Smooth muscle cell (in vitro differentiated cells): ENCODE measurements at regions not wholly inside any gene's neighbourhood (a gene's known extent, or its start where the extent isn't known, plus 50 kb on each side); places are given as distances from the start of the nearest gene placed in this dataset.

ENCODE experiments used
- DNase-seq: peaks from one replicate; lab custom pipeline; 2025; ENCODE audit not compliant: unreplicated experiment; lab: John Stamatoyannopoulos, UW
- H2AFZ ChIP-seq: fragments of 200-600 bp; sonication (generic); 2 replicates; pipeline ENCODE4 v1.6.0; 2016; ENCODE audit warnings: antibody characterized with exemption, low read depth, mild to moderate bottlenecking
- H3F3A ChIP-seq: fragments of 200-600 bp; sonication (generic); 2 replicates; pipeline ENCODE4 v1.6.0; 2017; ENCODE audit warnings: antibody characterized with exemption, low read depth
- H3K27ac ChIP-seq: fragments of 200-600 bp; sonication (generic); 2 replicates; pipeline ENCODE4 v1.5.1; 2016; ENCODE audit warnings: low read depth, mild to moderate bottlenecking
- H3K27me3 ChIP-seq: fragments of 200-600 bp; sonication (generic); 2 replicates; pipeline ENCODE4 v1.6.1; 2016; ENCODE audit warnings: low read depth, mild to moderate bottlenecking
- H3K36me3 ChIP-seq: fragments of 200-600 bp; sonication (generic); 2 replicates; pipeline ENCODE4 v1.5.1; 2016; ENCODE audit warnings: low read depth
- H3K4me1 ChIP-seq: fragments of 200-600 bp; sonication (generic); 2 replicates; pipeline ENCODE4 v1.5.1; 2016; ENCODE audit warnings: low read depth
- H3K4me2 ChIP-seq: fragments of 200-600 bp; sonication (generic); 2 replicates; pipeline ENCODE4 v1.6.0; 2016; ENCODE audit warnings: mild to moderate bottlenecking
- H3K4me3 ChIP-seq: fragments of 200-600 bp; sonication (generic); 2 replicates; pipeline ENCODE4 v1.5.1; 2016; ENCODE audit warnings: mild to moderate bottlenecking
- H3K79me2 ChIP-seq: fragments of 200-600 bp; sonication (generic); 2 replicates; pipeline ENCODE4 v1.6.0; 2016; ENCODE audit warnings: low read depth, mild to moderate bottlenecking
- H3K9ac ChIP-seq: fragments of 200-600 bp; sonication (generic); 2 replicates; pipeline ENCODE4 v1.6.0; 2016; ENCODE audit warnings: low read depth
- H3K9me3 ChIP-seq: fragments of 200-600 bp; sonication (generic); replicated peaks from 2 replicates; pipeline ENCODE4 v1.5.1; 2016; ENCODE audit warnings: low read depth
- H4K20me1 ChIP-seq: fragments of 200-600 bp; sonication (generic); 2 replicates; pipeline ENCODE4 v1.6.0; 2016; ENCODE audit warnings: low read depth
- WGBS: methylation state at CpG from one replicate; pipeline ENCODE4 v1.1.7; 2016; ENCODE audit warnings: low lambda C conversion rate; 5-methylcytosine and 5-hydroxymethylcytosine counted together
- TF ChIP-seq, protein P1 (sequence below): fragments of 200-600 bp; sonication (generic); IDR thresholded peaks from 2 replicates; pipeline ENCODE4 v1.5.1; 2017; ENCODE audit warnings: borderline replicate concordance, mild to moderate bottlenecking, antibody characterized with exemption; ENCODE audit not compliant: insufficient read depth, poor library complexity, severe bottlenecking

DNA sequence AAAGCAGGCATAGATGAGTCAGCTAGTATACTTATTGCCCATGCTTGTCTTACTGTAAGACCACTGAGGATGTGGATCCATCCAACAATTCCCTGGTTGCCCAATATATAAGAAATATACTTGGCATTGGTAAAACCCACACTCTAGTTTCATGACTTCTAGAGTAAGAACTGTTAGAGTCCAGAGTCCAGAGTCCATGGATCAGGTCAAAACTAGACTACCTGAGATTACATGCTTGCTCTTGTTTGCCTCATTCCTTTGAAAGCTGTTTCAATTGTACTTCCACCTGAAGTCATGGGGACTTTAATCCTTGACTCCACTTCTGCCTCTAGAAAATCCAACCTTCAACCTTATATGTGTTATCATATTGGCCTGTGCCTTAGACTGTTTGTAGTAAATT lies 707.6 kb upstream of the FAM98A start:
- Histone ChIP-seq H3K27me3 (no peaks in the 10 kb centered on the region), H3K4me2 (no peak overlapping the region), H3K4me3 (no peak overlapping the region), H3K9ac (no peak overlapping the region), H3K79me2 (no peaks in the 10 kb centered on the region), H3K9me3 (no peaks in the 10 kb centered on the region), H3K36me3 (no peaks in the 10 kb centered on the region), H3F3A (no peaks in the 10 kb centered on the region), H4K20me1 (no peaks in the 10 kb centered on the region), H2AFZ (no peak overlapping the region), H3K4me1 (no peaks in the 10 kb centered on the region), H3K27ac (no peak overlapping the region)
- TF ChIP-seq, protein P1, sequence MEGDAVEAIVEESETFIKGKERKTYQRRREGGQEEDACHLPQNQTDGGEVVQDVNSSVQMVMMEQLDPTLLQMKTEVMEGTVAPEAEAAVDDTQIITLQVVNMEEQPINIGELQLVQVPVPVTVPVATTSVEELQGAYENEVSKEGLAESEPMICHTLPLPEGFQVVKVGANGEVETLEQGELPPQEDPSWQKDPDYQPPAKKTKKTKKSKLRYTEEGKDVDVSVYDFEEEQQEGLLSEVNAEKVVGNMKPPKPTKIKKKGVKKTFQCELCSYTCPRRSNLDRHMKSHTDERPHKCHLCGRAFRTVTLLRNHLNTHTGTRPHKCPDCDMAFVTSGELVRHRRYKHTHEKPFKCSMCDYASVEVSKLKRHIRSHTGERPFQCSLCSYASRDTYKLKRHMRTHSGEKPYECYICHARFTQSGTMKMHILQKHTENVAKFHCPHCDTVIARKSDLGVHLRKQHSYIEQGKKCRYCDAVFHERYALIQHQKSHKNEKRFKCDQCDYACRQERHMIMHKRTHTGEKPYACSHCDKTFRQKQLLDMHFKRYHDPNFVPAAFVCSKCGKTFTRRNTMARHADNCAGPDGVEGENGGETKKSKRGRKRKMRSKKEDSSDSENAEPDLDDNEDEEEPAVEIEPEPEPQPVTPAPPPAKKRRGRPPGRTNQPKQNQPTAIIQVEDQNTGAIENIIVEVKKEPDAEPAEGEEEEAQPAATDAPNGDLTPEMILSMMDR, result no peak
- no peak for DNase-seq

DNA sequence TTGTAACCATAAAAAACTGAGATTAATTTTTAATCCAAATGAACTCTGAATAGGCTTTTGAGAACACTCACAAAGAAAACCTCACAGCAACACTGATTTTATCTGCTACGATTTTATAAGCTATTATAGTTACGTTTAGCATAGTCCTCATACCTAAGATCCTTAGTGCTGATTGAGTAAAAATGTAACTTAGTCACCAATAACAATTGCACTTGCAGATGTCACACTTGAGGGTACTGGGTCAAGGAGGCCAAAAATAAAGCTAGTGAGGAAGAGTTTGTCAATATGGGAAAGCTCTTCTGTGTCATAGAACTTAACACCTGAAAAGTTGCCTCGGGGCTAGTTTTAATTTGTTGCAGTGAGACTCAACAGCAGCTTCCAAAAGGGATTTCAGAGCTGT lies 706.5 kb upstream of the FAM98A start:
- H2AFZ ChIP-seq, result no peak overlapping the region
- no peak overlapping the region for H3K27ac ChIP-seq
- no peak overlapping the region for H3K4me3 ChIP-seq
- TF ChIP-seq, protein P1, result no peak
- WGBS, result 74% methylated on average over 3 of the region's 3 CpGs
- H3K4me2 ChIP-seq, result no peak overlapping the region
- H3K4me1 ChIP-seq, result no peaks in the 10 kb centered on the region
- no peaks in the 10 kb centered on the region for H3K36me3 ChIP-seq
- no peaks in the 10 kb centered on the region for H3F3A ChIP-seq
- H3K9me3 ChIP-seq, result no peaks in the 10 kb centered on the region
- no peaks in the 10 kb centered on the region for H4K20me1 ChIP-seq
- no peaks in the 10 kb centered on the region for H3K27me3 ChIP-seq
- no peak for DNase-seq
- H3K79me2 ChIP-seq, result no peaks in the 10 kb centered on the region
- no peak overlapping the region for H3K9ac ChIP-seq

DNA sequence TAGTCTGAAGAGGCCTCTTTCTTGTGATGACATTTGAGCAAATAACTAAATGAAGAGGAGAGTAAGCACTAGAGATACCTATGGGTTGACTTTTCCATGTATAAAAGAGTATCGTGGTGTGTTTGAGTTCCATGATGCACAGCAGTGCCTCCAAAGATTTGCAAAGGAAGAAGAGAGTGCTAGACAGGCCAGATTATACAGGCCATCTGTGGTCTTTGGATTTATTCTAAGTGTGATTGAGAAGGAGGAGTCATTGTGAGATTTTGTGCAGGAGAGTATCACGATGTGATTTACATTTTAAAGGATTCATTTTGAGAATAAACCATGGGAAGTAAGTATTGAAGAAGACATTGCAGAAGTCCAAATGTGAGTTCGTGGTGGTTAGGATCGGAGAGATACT lies 695.9 kb upstream of the FAM98A start:
- H3K79me2 ChIP-seq, result no peaks in the 10 kb centered on the region
- no peak overlapping the region for H3K9ac ChIP-seq
- H3K27me3 ChIP-seq, result no peaks in the 10 kb centered on the region
- H3K27ac ChIP-seq, result no peak overlapping the region
- 90% methylated on average over 4 of the region's 4 CpGs for WGBS
- H3K9me3 ChIP-seq, result no peaks in the 10 kb centered on the region
- no peak overlapping the region for H2AFZ ChIP-seq
- H3K4me2 ChIP-seq, result no peak overlapping the region
- H3F3A ChIP-seq, result no peaks in the 10 kb centered on the region
- H3K4me1 ChIP-seq, result no peaks in the 10 kb centered on the region
- no peaks in the 10 kb centered on the region for H3K36me3 ChIP-seq
- H3K4me3 ChIP-seq, result no peak overlapping the region
- TF ChIP-seq, protein P1, result no peak
- no peak for DNase-seq
- no peaks in the 10 kb centered on the region for H4K20me1 ChIP-seq

DNA sequence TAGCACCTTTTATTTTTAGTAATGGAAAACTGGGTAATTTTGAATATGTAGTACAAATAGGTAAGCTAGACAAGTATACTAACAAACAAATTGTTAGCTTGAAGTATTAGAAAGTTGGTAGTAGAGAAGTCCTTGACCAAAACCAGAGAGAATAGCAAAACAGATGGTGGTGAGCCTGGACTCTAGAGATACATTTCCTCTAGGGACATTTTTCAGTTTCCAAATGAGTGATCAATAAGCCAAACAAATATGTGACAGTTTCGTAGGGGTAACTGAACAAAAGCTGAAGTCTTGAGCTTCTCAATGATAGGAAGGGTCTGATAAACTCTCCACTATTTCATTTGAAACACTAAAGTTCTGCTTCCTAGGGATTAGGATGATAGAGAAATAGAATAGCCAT lies 692.0 kb upstream of the FAM98A start:
- H3K79me2 ChIP-seq, result no peaks in the 10 kb centered on the region
- no peak overlapping the region for H2AFZ ChIP-seq
- no peak overlapping the region for H3K27ac ChIP-seq
- no peak overlapping the region for H3K9ac ChIP-seq
- no peaks in the 10 kb centered on the region for H3K4me1 ChIP-seq
- H3K9me3 ChIP-seq, result no peaks in the 10 kb centered on the region
- H3K27me3 ChIP-seq, result no peaks in the 10 kb centered on the region
- TF ChIP-seq, protein P1, result no peak
- no peak overlapping the region for H3K4me3 ChIP-seq
- no peaks in the 10 kb centered on the region for H3F3A ChIP-seq
- no peaks in the 10 kb centered on the region for H3K36me3 ChIP-seq
- no peak overlapping the region for H3K4me2 ChIP-seq
- H4K20me1 ChIP-seq, result no peaks in the 10 kb centered on the region
- WGBS, result 87% methylated on average over 1 of the region's 1 CpG
- no peak for DNase-seq
